NT2/D1 (cell line): ENCODE measurements at regions not wholly inside any gene's neighbourhood (a gene's known extent, or its start where the extent isn't known, plus 50 kb on each side); places are given as distances from the start of the nearest gene placed in this dataset.

Experiments used
- SUZ12 ChIP-seq: IDR thresholded peaks from 2 replicates; pipeline ENCODE4 v1.6.1; 2011; ENCODE audit not compliant: insufficient read length, insufficient read depth; ENCODE audit errors: extremely low read depth
- ZNF274 ChIP-seq: IDR thresholded peaks from 2 replicates; pipeline ENCODE4 v1.6.1; 2011; ENCODE audit warnings: mild to moderate bottlenecking, low read depth, low read length

DNA sequence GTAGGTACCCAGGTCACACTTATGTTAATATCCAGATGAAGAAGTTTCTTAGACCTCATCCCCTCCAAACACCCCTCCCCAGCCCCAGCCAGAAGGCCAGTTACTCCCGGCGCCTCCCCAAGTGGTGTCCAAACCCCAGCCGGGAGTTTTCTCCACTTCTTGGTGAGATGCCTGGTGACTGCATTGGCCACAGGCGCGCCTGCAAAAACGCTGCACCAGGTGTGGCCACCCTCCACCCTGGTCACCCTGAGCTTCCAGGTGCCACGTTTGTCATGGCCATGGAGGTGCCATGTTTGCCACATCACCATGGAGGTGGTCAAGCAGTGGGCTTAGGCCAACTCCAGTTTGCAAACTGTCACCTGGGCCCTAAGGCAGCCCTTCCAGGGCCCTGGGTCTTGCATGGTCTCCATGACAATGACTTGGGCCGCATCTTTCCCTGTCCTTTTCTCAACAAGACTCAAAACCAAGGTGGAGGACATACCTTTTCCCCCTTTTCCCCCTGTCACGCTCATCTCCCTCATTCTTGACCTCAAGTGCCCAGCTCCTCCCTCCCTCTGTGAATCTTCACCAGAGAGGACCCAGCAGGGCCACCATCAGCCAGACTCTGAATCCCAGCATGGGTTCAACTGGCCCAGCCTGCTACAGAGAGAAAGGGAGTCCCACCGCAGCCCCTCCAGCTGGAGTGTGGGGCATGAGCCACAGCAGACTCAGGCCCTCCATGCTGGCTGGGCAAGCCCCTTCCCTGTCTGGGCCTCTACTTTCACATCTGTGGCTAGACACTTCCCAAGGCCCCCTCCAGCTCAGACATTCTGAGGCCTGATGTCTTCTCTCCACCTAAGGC, 125.9 kb upstream of the ZBTB40 start:
- no peak for TF ChIP-seq SUZ12
- no peak for TF ChIP-seq ZNF274
